BE2C (cell line): ENCODE measurements at regions not wholly inside any gene's neighbourhood (a gene's known extent, or its start where the extent isn't known, plus 50 kb on each side); places are given as distances from the start of the nearest gene placed in this dataset.

ENCODE experiments used
- DNase-seq: peaks from one replicate; pipeline ENCODE4 v3.0.0-alpha.2; 2020
- H3K27me3 ChIP-seq: fragments of 250-450 bp; sonication (Bioruptor Pico); 2 replicates; pipeline ENCODE4 v1.5.1; 2020; ENCODE audit warnings: mild to moderate bottlenecking
- H3K36me3 ChIP-seq: fragments of 250-450 bp; sonication (Bioruptor Pico); 2 replicates; pipeline ENCODE4 v1.5.1; 2020; ENCODE audit warnings: mild to moderate bottlenecking
- H3K4me1 ChIP-seq: fragments of 250-450 bp; sonication (Bioruptor Pico); 2 replicates; pipeline ENCODE4 v1.5.1; 2020
- H3K4me3 ChIP-seq: 2 replicates; pipeline ENCODE4 v1.5.1; 2011; ENCODE audit warnings: low read depth, low read length
- H3K9me3 ChIP-seq: fragments of 250-450 bp; sonication (Bioruptor Pico); 2 replicates; pipeline ENCODE4 v1.5.1; 2020
- TF ChIP-seq, protein P1 (sequence below): IDR thresholded peaks from 2 replicates; pipeline ENCODE4 v1.5.1; 2012; ENCODE audit warnings: mild to moderate bottlenecking, low read depth, low read length

DNA sequence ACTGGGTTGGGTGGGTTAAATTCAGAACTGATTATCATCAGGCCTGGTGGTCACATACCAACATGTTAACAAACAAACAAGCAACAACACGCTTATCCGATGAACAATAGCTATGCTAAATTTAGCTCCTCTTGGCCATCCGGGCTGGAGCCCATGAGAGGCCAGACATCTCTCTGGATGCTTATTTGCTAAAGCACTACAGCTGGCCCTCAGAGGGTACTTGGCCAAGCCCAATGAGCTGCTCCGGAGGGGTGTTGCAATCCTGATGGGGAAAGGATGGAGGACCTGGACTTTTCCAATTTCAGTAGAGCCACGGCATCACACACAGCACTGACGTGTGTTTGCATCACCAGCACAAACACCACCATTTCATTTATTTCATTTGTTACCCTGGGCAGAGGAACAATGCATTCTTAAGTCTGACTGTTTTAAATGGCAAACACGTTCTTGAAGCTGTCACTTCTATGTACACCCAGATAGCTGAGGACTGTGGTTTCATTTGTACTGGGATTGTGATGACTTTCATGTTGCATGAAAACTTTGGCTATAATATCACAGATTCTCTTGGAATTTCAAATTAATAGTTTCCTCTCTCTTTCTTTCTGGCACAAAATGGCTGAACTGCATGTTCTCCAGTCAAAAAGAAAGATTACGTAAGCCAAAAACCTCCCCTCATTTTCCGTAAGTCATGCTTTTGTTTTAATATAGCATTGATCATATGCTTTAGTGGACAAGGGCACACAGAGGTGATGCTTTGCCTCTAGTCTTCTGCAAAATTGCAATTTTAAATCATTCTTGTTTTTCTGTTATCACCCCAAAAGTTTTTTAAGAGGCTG, 359.8 kb upstream of the KAZN start:
- DNase-seq: no peak
- no peaks in the 10 kb centered on the region for H3K4me1 ChIP-seq
- TF ChIP-seq, protein P1, sequence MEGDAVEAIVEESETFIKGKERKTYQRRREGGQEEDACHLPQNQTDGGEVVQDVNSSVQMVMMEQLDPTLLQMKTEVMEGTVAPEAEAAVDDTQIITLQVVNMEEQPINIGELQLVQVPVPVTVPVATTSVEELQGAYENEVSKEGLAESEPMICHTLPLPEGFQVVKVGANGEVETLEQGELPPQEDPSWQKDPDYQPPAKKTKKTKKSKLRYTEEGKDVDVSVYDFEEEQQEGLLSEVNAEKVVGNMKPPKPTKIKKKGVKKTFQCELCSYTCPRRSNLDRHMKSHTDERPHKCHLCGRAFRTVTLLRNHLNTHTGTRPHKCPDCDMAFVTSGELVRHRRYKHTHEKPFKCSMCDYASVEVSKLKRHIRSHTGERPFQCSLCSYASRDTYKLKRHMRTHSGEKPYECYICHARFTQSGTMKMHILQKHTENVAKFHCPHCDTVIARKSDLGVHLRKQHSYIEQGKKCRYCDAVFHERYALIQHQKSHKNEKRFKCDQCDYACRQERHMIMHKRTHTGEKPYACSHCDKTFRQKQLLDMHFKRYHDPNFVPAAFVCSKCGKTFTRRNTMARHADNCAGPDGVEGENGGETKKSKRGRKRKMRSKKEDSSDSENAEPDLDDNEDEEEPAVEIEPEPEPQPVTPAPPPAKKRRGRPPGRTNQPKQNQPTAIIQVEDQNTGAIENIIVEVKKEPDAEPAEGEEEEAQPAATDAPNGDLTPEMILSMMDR: no peak

DNA sequence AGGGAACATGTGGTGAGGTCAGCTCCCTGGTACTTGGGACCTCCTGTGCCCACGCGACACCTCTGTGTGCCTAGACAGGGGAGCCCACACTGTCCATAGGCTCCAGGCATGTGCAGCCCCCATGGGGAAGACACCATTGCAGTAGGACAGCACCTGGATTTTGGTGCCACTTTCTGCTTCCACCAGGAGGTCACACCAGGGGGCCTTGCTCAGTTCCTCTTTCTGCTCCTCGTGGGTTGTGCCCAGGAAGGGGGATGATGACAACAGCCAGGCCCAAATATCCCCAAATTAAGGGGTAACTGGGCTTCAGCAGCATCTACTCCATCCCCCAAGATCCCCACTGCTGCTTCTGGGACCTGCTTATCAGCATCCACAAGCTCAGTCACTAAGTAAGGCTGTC, 358.2 kb upstream of the KAZN start:
- Histone ChIP-seq H3K9me3 (no peaks in the 10 kb centered on the region), H3K4me1 (no peaks in the 10 kb centered on the region), H3K36me3 (no peaks in the 10 kb centered on the region), H3K4me3 (no peak overlapping the region), H3K27me3 (no peaks in the 10 kb centered on the region)
- DNase-seq: no peak
- TF ChIP-seq, protein P1: no peak

More for the DNA sequence above, 359.8 kb upstream of the KAZN start:
- H3K9me3 ChIP-seq: no peaks in the 10 kb centered on the region
- H3K27me3 ChIP-seq: no peaks in the 10 kb centered on the region
- H3K4me3 ChIP-seq: no peak overlapping the region
- H3K36me3 ChIP-seq: no peaks in the 10 kb centered on the region

DNA sequence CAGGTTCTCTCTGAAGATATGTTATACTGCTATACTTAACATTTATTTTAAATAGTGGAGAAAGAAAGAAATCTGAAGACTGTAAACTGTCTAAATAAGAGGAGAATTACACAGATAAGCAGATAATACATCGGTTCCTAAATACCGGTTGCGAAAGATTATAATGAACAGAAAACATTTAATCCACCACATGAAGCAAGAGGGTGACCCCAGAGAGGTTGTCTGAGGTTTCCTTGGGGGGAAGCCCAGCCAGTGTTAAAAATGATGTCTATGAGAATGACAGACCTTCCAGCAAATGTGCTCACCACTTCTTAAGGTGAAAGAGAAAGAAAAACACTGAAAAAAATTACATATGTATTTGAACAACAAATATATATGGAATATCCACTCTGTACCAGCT, 356.4 kb upstream of the KAZN start:
- TF ChIP-seq, protein P1: no peak
- Histone ChIP-seq H3K4me1 (no peaks in the 10 kb centered on the region), H3K4me3 (no peak overlapping the region), H3K9me3 (no peaks in the 10 kb centered on the region), H3K27me3 (no peaks in the 10 kb centered on the region), H3K36me3 (no peaks in the 10 kb centered on the region)
- no peak for DNase-seq

DNA sequence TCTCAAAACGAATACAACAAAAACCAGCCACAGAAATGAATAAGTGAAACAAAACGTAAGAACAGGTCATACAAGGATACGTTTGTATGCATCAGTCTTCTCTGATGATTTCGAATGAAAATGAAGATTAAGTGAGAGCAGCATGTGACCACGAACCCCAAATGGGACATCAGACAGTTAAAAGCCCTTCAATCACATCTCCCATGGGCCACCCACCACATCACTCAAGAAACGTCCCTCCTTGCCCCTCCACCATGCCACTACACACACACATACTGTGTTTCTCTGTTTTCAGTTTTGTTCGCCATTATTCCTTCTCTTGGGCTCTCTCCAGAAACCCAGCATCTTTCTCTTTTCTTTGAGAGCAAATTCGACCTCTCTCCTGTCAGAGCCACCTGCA, 355.6 kb upstream of the KAZN start:
- TF ChIP-seq, protein P1: no peak
- DNase-seq: no peak

DNA sequence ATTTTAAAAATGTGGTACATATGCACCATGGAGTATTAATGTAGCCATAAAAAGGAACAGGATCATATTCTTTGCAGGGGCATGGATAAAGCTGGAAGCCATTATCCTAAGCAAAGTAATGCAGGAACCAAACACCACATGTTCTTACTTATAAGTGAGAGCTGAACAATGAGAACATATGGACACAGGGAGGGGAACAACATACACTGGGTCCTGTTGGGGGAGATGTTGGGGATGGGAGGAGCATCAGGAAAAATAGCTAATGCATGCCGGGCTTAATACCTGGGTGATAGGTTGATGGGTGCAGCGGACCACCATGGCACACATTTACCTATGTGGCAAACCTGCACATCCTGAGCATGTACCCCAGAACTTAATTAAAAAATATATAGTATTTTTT, 352.5 kb upstream of the KAZN start:
- TF ChIP-seq, protein P1: no peak
- no peaks in the 10 kb centered on the region for H3K4me1 ChIP-seq

More for the DNA sequence above, 355.6 kb upstream of the KAZN start:
- no peaks in the 10 kb centered on the region for H3K4me1 ChIP-seq
- H3K4me3 ChIP-seq: no peak overlapping the region
- H3K9me3 ChIP-seq: no peaks in the 10 kb centered on the region
- H3K36me3 ChIP-seq: no peaks in the 10 kb centered on the region
- no peaks in the 10 kb centered on the region for H3K27me3 ChIP-seq

DNA sequence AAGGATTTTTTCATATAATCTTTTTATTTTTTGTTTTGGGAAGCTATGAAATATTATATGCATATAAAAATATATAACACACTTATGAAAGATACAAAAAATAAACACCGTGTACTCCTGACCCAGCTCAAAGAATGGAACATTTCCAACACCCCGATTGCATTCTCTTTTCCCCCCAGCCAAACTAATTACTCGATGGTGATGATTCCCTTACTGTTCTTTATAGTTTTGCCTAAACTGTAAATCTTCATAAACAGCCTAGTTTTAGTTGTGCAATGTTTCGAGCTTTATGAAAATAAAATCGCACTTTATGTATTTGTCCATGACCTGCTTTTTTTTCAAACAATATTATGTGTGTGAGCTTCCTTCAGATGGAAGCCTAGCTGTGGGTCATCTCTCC, 352.0 kb upstream of the KAZN start:
- H3K36me3 ChIP-seq: no peaks in the 10 kb centered on the region
- H3K4me3 ChIP-seq: no peak overlapping the region
- no peaks in the 10 kb centered on the region for H3K27me3 ChIP-seq
- no peaks in the 10 kb centered on the region for H3K4me1 ChIP-seq
- H3K9me3 ChIP-seq: no peaks in the 10 kb centered on the region
- TF ChIP-seq, protein P1: no peak
- no peak for DNase-seq

More for the DNA sequence above, 352.5 kb upstream of the KAZN start:
- DNase-seq: no peak
- Histone ChIP-seq H3K4me3 (no peak overlapping the region), H3K27me3 (no peaks in the 10 kb centered on the region), H3K36me3 (no peaks in the 10 kb centered on the region), H3K9me3 (no peaks in the 10 kb centered on the region)
